NAMALWA (cell line): ENCODE measurements at regions not wholly inside any gene's neighbourhood (a gene's known extent, or its start where the extent isn't known, plus 50 kb on each side); places are given as distances from the start of the nearest gene placed in this dataset.
"Not testable (repeated sequence)": the region's sequence is repeated elsewhere in the genome, so short reads cannot be mapped to it uniquely, and the experiment has no call there.

ENCODE experiments used
- DNase-seq: peaks from one replicate; pipeline ENCODE4 v3.0.0-alpha.2; 2015; ENCODE audit warnings: low spot score

- not testable (repeated sequence) for DNase-seq
These were observed 119.2 kb downstream of the SEPTIN14 start for GRCh38 chr7:55743454-55743717.

- DNase-seq, result not testable (repeated sequence)
These were observed 119.7 kb downstream of the SEPTIN14 start for GRCh38 chr7:55742651-55743453.

GRCh38 chr7:55741721-55742631 lies 120.6 kb downstream of the SEPTIN14 start:
- DNase-seq, result not testable (repeated sequence)

- DNase-seq, result not testable (repeated sequence)
These were observed 121.8 kb downstream of the SEPTIN14 start for GRCh38 chr7:55740633-55741250.

DNA sequence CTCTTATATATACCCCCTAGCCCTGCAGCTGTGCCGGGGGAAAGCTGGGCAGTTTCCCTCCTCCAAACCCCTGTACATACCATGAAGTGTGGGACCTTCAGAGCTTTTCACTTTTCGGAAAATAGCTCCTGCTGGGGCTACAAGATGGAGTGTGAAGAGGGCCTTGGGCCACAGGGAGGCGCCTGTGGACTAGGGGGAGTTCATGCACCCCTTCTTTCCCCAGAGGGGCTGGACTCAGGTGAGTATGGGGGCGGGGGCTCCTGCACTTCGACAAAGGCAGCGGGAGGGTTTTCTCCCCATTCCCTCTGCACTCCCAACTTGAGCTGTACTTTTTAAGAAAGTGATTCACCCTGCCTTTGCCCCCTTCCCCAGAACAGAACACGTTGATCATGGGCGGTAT lies 122.5 kb downstream of the SEPTIN14 start:
- DNase-seq, result not testable (repeated sequence)

GRCh38 chr7:55736641-55737221 lies 125.8 kb downstream of the SEPTIN14 start:
- not testable (repeated sequence) for DNase-seq

- no peak for DNase-seq
These were observed 129.1 kb downstream of the SEPTIN14 start for GRCh38 chr7:55733241-55734140.

DNA sequence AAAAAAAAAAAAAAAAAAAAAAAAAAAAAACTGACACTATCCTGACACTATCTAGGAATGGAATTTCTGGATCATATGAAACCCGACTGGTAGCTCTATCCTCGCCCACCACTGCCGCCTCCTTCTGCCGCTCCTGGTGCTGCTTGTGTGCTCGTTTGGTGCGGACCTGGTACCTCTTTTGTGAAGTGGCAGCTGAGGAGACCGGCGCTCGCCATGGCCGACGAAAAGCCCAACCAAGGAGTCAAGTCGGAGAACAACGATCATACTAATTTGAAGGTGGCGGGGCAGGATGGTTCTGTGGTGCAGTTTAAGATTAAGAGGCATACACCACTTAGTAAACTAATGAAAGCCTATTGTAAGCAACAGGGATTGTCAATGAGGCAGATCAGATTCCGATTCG lies 130.6 kb downstream of the SEPTIN14 start:
- DNase-seq, result no peak

GRCh38 chr7:55730197-55730596 lies 132.4 kb downstream of the SEPTIN14 start:
- no peak for DNase-seq

DNA sequence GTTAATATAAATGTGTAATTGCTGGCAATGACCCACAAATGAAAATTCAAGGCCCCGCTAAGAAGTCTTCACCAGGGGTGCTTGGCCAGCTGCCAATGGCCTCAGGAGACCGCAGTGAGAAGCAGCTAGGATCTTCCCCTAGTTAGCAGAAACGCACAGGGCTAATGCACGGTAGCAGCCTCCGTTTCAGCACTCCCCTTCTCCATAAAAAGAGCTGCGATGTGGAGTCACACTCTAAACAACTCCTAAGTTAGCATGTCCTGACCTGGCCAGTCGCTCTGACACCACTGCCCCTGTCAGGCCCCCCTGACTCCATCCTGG lies 139.0 kb downstream of the SEPTIN14 start:
- no peak for DNase-seq

DNA sequence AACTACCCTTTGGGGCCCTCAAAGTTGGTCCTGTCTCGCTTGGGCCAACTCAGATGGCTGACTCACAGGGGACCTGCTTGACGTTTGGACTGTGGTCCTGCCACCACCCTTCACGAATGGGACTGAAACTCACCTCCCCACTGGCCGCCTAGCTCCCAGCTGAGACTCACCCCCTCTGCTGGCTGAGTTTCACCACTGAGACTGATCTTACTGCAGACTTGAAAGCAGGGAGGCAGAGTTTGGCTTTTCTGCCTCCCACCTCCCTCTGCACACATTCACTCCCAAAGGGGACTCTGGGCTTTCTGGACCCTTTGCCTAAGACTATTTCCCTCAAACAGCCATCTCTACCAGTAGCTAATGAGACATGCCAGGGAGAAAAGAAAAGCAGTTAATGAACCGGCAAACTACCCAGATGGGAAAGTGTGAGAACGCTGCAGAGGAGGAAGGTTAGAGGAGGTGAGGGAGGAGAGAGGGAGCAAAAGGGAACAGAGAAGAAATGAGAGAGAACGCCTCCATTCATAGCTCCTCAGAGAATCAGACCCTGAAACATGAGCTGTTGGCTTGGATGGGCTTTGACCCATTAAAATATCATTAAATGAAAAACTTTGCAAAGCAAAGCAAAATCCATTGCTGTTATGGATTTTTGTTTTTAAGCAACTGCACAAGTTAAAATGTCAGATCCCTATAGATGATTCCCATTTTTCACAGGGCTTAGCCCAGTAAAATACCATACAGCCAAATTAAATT lies 139.5 kb downstream of the SEPTIN14 start:
- DNase-seq, result not testable (repeated sequence)

GRCh38 chr7:55721004-55721403 lies 141.5 kb downstream of the SEPTIN14 start:
- DNase-seq, result not testable (repeated sequence)

- DNase-seq, result not testable (repeated sequence)
These were observed 143.1 kb upstream of the VOPP1 start for GRCh38 chr7:55715247-55715867.

- not testable (repeated sequence) for DNase-seq
These were observed 142.1 kb upstream of the VOPP1 start for GRCh38 chr7:55714370-55714769.

- not testable (repeated sequence) for DNase-seq
These were observed 138.0 kb upstream of the VOPP1 start for GRCh38 chr7:55710312-55710711.

GRCh38 chr7:55708028-55708427 lies 135.7 kb upstream of the VOPP1 start:
- not testable (repeated sequence) for DNase-seq

- DNase-seq, result not testable (repeated sequence)
These were observed 135.1 kb upstream of the VOPP1 start for GRCh38 chr7:55707410-55707809.

DNA sequence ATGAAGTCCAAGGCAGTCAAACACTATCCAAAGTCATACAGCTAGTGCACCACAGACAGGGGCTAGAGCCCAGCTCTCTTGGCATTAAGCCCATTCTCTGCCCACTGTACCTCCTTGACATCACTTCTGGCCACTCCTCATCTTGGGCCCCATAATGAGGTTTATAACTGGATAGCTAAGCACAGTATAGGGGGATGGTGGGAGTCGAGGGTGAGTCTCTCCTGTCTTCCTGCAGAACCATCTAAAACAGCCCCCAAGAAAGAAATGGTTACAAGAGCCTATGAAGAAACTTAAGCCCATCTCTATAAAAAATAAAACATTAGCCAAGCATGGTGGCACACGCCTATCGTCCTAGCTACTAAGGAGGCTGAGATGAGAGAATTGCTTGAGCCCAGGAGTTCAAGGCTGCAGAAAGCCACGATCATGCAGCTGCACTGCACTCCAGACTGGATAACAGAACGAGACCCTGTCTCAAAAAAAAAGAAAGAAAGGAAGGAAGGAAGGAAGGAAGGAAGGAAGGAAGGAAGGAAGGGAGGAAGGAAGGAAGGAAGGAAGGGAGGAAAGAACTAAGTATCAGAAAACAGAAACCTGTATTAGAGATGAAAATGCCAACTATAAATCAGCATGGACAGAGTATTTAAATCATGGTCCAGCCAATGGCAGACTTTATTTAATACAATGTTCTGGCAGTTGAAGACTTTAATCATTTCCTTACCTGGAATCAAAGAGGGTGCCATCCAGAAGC lies 134.3 kb upstream of the VOPP1 start:
- not testable (repeated sequence) for DNase-seq

DNA sequence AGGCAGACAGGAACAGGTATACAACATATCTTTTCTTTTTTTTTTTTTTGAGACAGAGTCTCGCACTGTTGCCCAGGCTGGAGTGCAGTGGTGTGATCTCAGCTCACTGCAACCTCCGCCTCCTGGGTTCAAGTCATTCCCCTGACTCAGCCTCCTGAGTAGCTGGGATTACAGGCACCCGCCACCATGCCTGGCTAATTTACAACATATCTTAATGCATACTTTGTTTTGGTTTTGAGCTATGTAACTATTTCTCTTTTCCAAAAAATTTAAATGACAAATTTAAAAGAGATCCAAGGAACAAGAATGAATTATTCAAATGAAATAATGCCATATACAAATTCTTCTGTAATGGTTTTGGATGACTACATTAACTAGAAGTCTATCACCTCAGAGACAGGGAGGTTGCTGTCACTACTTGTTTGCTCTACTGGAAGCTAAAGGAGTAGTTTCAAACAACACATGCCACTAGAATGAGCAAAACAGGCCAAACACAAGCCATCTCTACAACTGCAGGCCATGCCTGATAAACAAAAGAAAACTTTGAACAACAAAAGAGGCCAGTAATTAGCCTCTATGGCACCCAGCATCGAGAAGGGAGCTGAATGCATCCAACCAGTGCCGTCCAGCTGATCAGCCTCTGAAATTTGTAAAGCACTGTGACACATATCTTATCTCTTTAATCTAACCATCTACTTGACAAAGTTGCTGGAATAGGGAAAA lies 133.6 kb upstream of the VOPP1 start:
- DNase-seq, result not testable (repeated sequence)
